Germinal center (tissue), 1 donor: ENCODE measurements at regions not wholly inside any gene's neighbourhood (a gene's known extent, or its start where the extent isn't known, plus 50 kb on each side); places are given as distances from the start of the nearest gene placed in this dataset.
"Not testable (repeated sequence)": the region's sequence is repeated elsewhere in the genome, so short reads cannot be mapped to it uniquely, and the experiment has no call there.

Experiments
- DNase-seq: peaks from one replicate; pipeline ENCODE4 v3.0.0; 2012; ENCODE audit warnings: mixed read lengths, low spot score

DNA sequence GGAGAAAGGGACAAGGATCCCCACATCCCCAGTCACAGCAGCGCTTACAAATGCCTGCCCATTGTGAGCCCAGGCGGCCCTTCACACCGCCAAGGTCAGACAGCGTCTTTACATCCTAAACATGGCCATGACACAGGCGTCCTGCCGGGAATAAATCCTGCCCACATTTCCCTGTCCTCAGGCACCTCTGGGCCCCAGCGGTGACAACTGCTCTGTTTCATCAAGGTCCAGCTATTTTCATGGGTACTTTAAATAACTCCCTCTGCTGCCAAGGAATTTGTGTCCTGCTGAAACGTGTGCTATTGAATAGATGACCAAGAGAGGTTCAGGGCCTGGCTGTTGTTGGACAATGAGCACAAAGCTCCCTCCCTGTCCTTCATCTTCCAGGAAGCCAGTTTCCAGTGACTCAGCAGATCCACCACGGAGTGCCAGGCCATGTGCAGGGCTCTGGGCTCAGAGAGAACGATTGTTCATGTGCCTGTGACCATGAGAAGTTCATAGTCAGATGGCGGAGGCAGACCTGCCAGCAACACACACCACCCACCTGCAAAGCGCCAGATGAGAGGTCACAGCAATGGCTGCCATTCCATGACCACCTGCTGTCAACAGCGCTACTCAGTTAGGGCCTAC, 195.8 kb downstream of the MATN1 start:
- DNase-seq: no peak

DNA sequence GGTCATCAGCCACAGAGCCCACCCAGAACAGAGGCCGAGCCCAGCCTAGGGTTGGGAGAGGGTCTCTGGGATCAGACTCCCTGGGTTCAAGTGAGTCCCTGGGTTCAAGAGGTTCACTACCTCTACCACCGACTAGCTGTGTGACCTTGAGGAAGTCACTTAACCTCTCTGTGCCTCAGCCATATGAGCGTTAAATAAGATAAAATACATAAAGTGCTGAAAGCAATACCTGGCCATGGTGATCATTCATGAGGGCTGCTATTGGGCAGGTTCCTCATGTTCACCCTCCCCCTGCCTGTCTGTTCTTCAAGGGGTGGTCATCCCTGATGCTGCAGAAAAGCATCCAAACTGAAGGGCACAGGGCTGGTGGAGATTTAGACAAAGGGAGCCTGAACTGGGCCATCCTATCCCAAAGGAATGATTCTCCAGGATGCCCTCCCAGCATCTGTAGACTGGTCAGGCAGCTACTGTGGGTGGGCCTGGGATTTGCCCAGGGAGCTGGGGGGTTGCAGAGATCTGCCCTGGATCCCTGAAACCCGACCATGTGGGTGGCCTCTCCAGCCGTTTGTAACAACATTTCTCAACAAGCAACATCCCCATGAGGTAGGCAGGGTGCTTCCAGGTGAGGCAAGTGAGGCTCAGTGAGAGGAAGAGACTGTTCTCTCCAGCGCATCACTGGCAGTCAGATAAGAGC, 196.6 kb downstream of the MATN1 start:
- DNase-seq: no peak

DNA sequence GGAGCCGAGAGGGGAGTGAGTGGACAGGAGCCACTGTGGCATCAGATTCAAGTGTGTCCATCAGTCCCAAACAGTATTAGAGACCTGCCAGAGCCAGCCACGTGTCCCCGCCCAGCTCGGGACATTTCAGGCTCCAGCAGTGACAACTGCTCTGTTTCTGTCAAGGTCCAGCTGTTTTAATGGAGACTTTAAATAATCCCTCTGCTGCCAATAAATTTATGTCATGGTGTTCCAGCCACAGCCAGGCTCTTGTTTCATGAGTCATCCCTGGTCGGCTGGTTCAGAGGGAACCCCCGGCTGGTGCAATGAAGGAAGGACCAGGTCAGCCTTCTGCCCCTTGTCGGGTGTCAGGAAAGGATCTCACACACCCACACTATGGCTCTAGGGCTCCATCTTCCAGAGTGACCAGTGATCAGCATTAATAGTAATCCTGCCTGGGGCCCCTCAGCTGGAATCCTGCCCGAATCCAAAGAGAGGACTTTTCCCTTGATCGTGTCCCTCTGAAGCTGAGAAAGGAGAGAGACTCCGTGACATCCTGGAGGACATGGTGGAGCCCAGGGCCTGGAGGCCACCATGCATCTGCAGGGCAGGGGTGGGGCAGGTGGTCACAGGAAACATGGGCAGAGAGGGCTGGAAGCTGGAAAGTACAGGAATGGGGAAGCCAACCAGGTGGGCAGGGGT, 197.3 kb downstream of the MATN1 start:
- no peak for DNase-seq

DNA sequence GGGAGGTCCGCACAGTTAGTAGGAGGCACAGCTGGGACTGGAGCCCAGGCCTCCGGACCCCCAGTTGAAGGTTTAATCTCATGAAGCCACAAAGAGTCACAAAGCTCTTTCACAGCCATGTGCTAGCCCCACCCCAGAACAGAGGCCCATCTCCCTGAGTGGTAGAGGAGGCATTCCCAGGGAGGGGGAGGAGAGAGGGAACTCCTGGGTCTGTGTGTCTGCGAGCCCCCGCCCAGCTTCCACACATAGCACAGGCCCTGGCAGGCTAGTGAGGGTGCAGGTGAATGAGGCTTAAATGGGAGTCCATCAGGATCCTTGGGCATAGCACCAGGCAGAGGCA, 197.8 kb downstream of the MATN1 start:
- DNase-seq: no peak

DNA sequence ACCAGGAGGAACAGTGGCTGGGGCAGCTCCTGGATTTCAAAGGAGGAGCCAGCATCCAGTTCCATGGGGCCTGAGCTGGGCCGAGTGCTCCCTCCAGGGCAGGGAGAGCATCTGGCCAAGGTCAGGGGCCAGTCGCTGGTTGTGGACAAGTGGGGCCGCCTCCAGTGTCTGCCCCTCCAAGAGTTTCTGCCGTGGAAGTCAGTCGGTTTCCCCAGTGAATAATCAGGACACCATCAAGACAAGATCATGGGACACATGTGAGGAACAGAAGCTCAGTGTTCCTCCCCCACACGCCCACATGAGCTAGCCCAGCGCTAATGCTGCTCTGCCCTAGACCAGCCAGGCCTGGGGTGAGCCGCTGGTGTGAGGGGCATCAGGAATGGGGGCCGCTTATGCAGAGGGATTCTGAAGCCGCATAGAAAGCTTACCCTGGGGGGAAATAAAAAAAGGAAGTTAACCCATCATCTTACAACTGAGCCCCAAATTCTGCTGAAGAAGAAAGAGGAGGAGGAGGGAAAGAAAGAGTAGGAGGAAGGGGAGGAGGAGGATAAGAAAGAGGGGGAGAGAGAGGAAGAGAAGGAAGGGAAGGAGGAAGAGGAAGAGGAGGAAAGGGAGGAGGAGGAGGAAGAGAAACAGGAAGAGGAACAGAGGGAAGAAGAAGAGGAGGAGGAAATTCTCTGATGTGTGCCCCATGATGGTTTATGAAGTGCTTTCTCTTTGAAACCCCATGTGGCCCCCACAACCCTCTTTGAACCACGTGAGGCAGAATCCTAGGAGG, 198.4 kb downstream of the MATN1 start:
- no peak for DNase-seq

DNA sequence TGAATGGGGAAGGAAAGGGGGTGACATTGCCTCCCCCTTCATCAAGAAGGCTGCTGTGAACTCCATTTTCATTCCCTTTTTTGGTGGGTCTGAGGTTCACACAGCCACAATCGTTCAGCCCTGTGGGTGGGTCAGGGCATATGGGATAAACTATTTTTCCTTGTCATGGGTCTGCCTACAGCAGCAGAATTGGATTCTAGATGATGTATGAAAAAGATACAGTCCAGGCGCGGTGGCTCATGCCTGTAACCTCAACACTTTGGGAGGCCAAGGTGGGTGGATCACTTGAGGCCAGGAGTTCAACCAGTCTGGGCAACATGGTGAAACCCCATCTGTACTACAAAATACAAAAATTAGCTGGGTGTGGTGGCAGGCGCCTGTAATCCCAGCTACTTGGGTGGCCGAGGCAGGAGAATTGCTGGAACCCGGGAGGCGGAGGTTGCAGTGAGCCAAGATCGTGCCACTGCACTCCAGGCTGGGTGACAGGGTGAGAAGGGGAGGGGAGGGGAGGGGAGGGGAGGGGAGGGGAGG, 199.3 kb downstream of the MATN1 start:
- not testable (repeated sequence) for DNase-seq

DNA sequence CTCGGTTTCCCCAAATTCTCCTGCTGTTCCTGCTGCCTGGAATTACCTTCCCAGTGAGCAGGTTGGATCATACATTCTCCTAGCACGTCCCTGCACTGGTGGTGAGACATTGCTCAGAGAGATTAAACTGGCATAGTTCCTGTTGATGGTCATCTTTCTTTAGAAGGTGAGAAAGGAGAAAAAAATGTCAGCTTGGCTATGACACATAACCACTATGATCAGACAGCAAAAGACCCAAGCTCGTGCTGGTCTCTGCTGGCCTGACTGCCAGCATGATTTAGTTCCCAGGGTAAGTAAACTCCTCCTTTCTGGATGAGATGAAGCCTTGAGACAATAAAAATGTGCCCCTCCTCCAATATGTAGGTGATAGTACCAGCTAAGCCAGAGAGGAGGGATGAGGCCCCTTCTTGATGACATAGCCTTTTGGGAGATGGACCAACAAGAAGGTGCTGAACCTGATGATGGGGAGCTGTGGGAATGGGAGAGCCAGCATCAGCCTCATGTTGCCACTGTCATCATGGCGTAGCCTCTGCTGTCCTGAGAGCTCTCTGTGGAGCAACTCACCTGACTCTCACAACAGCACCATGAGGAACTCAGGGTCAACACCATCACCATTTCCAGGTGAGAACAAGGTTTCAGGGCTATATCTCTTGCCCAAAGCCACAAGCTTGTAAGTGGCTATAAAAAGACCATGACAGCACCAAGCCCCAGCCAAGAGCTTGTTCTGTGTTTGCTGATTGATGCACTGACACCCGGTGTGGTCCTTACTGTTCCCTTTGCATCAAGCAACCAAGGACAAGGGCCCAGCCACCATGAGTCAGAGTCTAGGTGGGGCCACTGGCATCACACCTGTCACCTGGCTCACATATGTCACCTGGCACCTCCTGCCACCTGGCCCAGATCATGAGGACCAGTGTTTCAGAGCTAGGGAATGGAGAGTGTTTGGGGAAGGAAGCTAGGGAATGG, 200.0 kb downstream of the MATN1 start:
- DNase-seq: no peak

DNA sequence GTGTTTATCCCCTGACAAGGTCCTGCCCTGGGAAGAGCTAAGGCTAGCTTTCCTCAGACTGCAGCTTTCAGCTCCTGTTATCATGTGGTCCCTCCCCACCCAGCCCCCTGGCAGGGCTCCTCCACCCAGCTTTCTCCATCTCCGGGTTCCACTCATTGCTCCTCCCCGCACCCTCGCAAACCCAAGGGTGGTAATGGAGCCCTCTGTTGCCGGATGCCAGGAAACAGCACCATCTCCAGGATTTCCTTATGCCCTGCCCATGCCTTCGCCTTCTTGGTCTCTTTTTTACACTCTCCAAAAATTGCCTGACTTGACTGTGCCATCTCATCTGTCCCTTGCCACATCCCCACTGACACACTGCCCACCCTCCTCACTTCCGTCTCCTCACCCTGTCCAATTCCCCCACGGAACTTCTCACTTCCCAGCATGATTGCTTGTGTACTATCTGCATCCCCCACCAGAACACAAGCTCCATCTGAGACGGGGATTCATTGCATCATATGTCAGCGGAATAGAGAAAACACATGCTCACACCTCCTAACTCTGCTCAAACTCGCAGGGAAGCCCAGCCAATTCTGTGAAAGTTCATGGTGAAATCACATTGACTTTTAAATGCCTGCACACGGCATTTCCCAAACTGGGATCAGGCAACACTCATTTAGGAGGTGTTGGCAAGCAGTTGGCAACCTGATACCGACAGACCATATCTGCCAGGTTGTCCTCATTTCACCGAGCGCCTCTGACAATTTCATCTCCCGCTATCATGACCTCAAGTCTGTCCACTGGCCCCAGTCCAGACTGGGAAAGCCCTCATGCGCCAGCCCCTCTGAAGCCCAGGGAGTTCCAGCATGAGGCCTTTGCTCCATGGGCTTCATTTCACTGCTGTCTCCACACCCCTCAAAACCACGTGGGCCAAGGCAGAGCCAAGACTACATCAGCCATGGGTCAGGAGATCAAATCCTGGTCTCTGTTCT, 201.1 kb downstream of the MATN1 start:
- no peak for DNase-seq

DNA sequence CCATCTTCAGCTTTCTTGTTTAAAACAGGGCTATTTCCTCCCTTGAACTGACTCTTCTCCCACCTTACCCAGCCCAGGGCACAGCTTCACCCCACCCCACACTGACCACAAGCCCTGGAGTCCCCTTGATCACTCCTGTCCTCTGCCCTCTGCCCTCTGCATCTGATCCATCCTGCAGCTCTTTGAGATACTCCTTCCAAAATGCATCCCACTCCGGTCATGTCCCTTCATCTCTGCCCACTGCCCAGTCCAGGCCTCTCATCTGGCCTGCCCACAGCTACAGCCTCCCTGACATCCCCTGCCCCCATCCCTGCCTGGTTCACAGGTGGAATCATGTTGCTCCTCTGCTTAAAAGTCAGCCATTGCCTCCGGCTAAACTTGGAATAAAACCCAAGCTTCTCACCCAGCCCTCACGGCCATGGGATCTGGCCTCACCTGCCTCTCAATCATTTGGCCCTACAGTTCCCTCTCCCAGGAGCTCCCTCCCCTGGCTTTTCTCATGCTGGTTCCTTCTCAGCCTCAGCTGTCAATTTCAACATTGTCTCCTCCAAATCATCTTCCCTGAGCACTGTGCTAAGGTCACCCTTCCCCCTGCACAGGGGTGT, 202.0 kb downstream of the MATN1 start:
- no peak for DNase-seq

DNA sequence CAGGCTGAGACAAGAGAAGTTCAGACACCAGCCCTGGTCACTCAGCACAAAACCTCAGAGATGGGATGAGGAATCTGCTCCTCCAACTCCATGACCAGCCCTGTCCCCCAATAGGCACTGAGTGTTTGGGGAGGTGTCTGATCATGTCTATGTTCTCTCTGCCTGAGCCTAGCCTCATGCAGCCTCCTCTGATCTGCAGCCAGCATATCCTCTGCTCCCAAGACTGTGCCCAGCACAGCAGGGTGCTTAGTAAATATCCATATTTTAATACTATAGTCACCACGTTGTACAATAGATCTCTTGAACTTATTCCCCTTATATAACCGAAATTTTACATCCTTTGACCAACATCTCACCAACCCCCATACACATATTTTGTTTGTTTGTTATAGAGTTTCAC, 202.9 kb downstream of the MATN1 start:
- no peak for DNase-seq

DNA sequence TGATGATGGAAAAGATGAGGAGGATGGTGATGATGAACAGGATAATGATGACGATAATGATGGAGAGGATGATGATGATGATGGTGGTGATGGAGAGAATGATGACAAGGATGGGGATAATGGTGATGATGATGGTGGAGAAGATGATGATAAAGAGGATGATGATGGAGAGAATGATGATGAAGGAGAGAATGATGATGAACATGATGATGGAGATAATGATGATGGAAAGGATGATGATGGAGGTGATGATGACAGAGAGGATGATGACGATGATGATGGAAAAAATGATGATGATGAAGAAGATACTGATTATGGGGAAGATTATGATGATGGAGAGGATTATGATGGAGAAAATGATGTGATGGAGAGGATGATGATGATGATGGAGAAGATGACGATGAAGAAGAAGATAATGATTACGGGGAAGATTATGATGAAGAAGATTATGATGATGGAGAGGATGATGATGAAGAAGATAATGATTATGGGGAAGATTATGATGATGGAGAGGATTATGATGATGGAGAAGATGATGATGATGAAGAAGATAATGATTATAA, 204.1 kb downstream of the MATN1 start:
- no peak for DNase-seq

DNA sequence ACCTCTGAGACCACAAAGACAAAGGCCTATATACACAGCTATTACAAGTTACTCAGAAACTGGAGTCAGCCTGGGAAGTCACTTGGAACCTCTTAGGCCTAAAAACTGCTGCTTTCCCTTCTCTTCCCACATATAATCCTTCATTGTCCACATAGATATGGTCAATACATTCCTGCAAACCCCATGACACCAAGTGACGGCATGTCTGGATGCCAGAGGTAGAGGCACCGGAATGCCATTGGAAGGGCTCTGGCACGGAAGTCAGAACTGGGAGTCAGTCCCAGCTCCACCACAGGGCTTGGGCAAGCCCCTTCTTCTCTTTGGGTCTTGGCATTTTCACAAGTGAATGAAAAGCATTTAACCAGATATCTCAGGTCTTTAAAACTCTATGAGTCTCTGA, 204.7 kb downstream of the MATN1 start:
- DNase-seq: no peak

DNA sequence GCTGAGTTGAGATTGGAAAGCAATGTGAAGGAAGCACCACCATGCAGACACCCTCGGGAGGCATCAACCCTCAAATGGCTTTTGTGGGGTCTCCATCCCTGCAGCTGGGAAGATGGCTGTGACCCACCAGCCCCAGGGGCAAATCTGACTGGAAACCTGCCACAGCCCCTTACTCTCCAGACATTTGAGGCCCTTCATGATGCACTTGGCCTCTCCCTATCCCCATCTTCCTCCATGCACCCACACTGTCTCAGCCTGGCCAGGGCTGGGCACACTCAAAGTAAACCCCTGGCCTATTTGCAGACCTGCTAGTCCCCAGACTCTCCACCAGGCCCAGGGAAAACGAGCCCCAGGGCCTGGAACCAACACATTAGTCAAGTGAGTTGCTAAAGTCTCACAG, 205.2 kb downstream of the MATN1 start:
- DNase-seq: no peak

DNA sequence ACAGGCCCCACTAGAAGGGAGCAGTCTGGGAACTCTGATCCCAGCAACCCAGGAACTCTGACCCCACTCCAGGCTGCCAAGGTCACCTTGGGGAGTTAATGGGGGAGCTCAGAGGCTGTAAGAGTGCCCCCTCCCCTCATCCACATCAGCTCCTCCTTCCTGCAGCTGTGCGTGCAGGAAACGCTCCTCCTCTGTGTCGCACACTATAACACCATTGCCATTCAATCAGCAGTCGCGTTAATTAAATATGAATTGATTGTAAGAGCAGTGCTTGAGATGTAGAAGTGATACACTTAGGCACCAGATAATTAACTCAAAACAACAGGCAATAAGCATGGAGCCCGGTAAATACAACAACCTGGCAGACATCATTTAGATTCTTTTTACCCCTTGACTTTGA, 205.7 kb downstream of the MATN1 start:
- DNase-seq: not testable (repeated sequence)

DNA sequence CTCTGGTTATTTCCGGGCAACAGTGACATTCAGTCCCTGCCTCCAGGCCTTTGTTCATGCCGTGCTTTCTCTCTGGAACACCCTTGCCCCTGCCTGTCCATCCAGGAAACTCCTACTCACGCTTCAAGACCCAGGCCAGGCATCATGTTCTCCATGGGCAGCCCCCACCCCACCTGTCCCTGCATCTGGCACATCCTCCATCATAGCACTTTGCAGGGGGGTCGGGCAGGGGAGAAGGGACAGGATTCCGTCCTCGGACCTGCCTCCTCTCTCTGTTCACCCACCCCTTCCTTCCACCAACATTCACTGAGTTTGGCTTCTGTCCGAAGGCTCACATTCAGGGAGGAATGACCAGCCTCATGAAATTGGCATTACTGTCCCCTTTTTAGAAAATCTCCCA, 206.1 kb downstream of the MATN1 start:
- DNase-seq: not testable (repeated sequence)

DNA sequence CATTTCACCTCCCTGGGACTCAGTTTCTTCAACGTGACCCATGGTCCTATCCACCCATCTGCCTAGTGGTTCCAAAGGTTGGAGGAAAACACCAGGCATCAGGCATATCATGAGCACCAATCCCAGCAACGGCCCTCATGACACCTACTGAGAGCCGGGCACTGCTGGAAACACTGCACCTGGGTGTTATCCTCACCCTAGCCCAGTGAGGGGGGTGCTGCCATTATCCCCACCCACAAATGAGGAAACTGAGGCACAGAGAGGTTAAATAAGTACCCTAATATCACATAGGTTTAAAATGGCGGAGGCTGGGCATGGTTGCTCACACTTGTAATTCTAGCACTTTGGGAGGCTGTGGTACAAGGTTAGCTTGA, 206.9 kb downstream of the MATN1 start:
- no peak for DNase-seq

DNA sequence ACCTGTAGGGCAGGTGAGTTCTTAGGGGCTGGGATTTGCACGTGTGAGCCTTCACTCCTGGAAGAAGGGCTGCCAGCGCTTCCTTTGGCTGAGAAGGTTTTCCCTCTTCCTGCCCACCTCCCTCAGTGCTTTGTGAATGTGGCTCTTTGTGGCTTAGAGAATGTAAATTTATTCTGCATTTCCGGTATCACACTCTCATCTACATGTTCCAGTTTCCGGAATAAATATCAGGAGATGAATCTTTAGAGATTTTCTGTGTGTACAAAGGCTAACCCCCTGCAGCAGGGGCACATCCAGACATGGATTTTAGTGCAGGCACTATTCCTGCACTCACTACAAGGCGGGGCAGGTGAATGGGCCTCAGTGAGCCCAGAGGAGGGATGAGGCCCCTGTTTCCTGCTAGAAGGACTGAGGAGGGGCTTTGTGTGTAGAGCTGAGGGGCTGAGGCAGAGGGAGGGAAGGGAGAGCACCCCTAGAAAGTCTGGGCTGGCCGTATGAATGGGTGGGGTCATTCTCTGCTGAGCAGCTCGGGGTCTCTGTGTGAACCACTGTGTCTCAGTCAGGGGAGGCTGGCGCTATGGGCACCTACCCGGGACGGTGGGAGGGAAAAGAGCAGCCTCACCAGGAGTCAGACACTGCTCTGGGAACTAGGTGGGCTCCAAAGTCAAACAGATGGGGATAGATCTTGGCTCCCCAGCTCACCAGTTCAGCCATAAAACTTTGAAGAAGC, 207.5 kb downstream of the MATN1 start:
- DNase-seq: no peak

DNA sequence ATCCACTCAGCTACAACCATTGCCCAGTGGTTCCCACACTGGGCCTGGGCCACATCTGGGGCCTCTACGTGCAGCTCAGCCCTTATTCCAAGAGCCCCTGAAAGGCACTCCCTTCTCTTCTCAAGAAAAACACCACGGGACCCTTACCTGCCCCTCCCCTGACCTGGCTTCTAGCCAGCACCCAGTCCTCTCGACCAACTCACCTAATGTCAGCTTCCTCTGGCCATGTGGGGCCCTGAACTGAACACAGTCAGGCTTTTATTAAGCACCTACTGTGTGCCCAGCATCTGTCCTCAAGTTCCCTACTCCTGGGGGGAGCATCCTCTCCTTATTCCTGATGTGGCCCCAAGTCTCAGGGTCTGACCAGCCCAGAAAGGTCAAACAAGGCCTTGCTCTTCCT, 208.4 kb downstream of the MATN1 start:
- no peak for DNase-seq

DNA sequence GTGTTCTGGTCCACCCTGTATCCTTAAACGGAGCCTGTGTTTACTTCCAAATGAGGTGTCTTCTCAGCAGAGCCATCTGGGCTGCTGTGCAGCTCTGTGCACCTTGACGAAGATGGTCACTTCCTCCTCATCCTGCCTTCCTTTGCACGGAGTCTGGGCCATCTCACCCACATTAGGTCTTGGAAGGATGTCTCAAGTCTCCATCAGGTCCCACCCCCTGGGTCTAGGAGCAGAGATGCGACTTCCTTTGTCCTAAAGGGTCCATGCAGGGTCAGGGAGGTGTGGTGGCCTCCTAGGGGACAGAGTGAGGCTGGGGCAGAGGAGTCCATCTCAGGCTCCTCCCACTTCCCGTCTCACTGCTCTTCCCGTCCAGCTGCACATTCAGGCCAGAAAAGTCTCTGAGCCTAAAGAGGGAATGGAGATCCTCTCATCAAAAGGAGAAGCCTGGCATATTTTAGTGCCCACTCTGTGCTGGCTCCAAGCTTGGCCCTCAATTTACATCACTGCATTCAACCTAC, 209.2 kb downstream of the MATN1 start:
- DNase-seq: no peak
